ENCODE measurements at regions not wholly inside any gene's neighbourhood (a gene's known extent, or its start where the extent isn't known, plus 50 kb on each side); places are given as distances from the start of the nearest gene placed in this dataset.

DNA sequence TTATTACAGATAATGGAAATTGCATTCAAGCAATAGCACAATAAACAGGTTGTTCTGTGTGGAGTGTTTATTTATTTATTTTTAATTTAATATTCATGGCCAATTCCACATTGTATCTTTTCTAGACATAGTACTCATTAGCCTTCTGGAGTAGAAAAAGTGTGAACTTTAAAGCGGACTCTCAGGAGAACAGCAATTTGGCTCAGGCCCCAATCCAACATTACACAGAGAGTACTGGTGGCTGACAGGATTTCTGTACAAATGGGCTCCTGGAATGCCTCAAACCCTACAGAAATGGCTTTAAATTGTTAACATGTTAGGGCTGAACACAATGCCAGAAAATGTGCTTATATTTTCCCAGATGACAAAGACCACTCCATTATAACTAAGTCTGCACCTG, 533.9 kb upstream of the NXPH2 start:
- no peak for DNase-seq (ENCODE audit: low read depth in 2 of 2)

GRCh38 chr2:139296672-139297209, 516.6 kb upstream of the NXPH2 start:
- no peak for DNase-seq (ENCODE audit: low read depth in 2 of 2)

DNA sequence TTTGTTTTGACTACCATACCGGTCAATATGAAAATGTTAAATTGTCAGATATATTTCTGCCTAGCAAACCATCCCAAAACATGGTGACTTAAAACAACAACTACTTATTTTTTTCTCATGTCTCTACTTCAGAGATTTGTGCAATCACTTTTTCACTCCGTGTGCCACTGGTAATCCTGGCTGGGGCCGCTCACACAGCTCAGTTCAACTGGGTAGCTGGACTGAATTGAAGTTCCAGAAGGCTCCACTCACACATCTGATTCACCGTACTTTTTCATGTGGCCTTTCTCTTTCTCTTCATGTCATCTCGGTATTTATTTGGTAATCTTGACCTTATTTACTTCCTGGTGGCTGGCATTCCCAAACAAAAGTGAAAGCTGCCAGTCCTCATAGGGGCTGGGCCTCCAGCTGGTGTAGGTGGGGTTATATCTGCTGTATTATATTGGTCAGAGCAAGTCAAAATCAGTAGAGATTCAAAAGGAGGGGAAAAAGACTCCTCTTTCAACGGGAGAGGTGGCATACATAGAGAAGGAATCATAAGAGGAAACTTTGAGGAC, 513.9 kb upstream of the NXPH2 start:
- DNase-seq (ENCODE audit: low read depth in 2 of 2) = no peak

DNA sequence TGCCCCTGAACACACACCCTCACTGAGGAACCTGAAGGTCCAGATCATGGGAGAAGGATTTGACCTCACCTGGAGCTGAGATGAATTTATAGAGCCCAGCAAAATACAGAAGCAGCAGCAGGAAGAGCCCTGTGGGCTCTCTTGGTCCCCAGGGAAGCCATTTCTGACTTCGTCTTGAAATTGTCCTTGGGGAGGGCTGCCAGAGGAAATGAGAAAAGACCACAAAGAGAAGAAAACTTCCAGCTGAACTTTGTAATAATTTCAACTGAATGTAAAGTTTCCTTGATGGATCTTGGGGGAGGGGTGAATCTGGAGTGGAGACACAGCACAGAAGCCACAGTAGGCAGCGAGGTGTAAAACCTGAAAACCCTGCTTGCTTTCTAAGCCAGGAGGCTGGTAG, 500.9 kb upstream of the NXPH2 start:
- DNase-seq (ENCODE audit: low read depth in 2 of 2) = no peak

- DNase-seq (ENCODE audit: low read depth in 2 of 2) = no peak
These were observed 491.7 kb upstream of the NXPH2 start for GRCh38 chr2:139271879-139272278.

GRCh38 chr2:139271149-139271548, 491.0 kb upstream of the NXPH2 start:
- no peak for DNase-seq (ENCODE audit: low read depth in 2 of 2)

DNA sequence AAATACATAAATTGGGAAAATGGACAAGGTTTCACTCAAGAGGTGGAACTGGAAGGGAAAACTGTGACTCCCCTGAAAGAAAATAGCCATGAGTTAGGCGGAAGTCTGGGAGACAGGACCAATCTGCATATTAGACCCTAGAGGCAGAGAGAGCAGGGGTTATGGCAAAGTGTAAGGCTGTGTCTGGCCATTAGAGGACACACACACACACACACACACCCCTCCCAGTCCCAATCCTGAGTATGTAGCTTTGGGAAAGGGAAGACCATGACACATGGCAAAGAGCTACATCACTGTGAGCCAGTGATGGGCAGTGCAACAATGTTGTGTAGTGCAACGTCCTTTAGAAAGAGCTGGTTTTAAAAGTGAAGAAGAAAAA, 479.9 kb upstream of the NXPH2 start:
- no peak for DNase-seq (ENCODE audit: low read depth in 2 of 2)

GRCh38 chr2:139259422-139260051, 479.3 kb upstream of the NXPH2 start:
- DNase-seq (ENCODE audit: low read depth in 2 of 2) = no peak

GRCh38 chr2:139241286-139241685, 461.1 kb upstream of the NXPH2 start:
- no peak for DNase-seq (ENCODE audit: low read depth in 2 of 2)

GRCh38 chr2:139237023-139237422, 456.8 kb upstream of the NXPH2 start:
- no peak for DNase-seq (ENCODE audit: low read depth in 2 of 2)

DNA sequence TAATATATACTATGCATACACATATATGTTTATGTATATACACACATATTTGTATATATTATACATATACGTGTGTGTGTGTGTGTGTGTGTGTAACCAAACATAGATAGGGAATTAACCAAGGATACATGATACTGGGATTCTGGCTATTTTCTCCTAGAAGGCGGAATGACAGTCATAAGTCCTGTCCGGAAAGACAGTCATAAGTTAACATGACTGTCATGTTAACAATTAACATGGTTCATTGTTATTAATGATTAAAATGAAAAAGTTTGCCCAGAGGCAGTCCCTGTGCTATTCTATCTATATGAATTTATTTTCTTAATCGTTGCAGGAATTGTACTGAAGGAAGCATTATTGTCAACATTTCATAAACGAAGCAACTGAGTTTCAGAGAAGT, 450.7 kb upstream of the NXPH2 start:
- no peak for DNase-seq (ENCODE audit: low read depth in 2 of 2)

DNA sequence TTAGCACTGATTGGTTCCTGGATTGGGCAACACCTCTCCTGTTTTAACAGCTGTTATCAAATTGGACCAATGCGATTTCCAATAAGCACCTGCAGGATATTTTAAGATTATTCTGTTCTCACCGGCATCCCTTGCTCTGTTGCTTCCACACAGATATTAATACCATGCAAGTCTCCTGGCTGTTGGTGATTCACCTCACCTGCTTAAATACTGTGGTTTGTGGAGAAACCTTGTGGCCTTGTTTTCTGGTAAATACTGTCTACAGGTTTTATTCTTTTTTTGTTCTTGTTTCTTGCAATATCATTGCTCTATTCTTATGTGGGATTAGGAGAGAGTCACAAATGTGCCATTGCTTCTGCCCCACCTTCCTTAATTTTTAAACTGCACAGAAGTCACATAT, 448.1 kb upstream of the NXPH2 start:
- DNase-seq (ENCODE audit: low read depth in 2 of 2) = no peak

GRCh38 chr2:139225961-139226360, 445.8 kb upstream of the NXPH2 start:
- no peak for DNase-seq (ENCODE audit: low read depth in 2 of 2)

- no peak for DNase-seq (ENCODE audit: low read depth in 2 of 2)
These were observed 438.0 kb upstream of the NXPH2 start for GRCh38 chr2:139218181-139218580.

DNA sequence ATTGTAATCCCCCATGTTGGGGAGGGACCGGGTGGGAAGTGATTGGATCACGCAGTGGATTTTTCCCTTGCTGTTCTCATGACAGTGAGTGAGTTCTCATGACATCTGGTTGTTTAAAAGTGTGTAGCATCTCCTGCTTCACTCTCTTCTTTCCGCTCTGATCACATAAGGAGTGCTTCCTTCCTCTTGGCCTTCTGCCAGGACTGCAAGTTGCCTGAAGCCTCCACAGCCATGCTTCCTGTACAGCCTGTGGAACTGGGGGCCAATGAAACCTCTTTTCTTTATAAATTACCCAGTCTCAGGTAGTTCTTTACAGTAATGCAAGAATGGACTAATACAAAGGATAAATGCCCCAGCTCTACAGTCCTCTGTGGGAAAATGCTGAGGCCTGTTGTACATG, 437.5 kb upstream of the NXPH2 start:
- no peak for DNase-seq (ENCODE audit: low read depth in 2 of 2)

GRCh38 chr2:139216435-139216834, 436.2 kb upstream of the NXPH2 start:
- DNase-seq (ENCODE audit: low read depth in 2 of 2) = no peak

DNA sequence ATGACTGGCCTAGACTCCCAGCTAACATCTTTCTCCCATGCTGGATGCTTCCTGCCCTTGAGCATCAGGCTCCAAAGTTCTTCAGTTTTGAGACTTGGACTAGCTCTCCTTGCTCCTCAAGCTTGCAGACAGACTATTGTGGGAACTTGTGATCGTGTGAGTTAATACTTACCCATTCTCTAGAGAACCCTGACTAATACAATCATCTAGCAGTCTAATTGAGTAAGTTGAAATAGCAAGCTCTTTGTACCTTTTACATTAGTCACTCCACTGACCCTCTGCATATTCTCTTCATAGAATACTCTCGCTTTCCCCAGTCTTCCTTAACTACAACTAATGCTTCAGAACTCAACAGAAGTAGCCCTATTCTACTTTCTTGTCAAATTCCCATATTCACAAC, 434.6 kb upstream of the NXPH2 start:
- DNase-seq (ENCODE audit: low read depth in 2 of 2) = no peak

- DNase-seq (ENCODE audit: low read depth in 2 of 2) = no peak
These were observed 429.4 kb upstream of the NXPH2 start for GRCh38 chr2:139209586-139209985.

DNA sequence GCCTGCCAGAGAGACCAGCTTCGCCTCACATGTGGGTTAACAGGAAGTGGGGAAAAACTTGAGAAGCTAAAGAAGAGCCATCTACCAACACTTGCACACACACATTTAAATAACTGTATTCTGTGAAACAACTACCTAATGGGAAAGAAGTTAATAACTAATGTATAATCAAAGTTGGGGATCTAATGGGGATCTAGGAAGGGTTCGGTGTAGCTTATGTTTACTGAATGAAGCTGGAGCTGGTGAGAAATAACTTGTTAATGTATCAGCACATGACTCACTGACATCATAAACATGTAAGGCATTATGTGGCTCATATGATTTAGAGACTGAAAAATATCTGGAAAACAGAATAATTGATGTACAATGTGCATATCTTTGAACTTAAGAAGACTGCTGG, 421.3 kb upstream of the NXPH2 start:
- no peak for DNase-seq (ENCODE audit: low read depth in 2 of 2)

- DNase-seq (ENCODE audit: low read depth in 2 of 2) = no peak
These were observed 416.6 kb upstream of the NXPH2 start for GRCh38 chr2:139196754-139197153.

GRCh38 chr2:139194546-139194945, 414.4 kb upstream of the NXPH2 start:
- DNase-seq (ENCODE audit: low read depth in 2 of 2) = no peak

- DNase-seq (ENCODE audit: low read depth in 2 of 2) = no peak
These were observed 396.9 kb upstream of the NXPH2 start for GRCh38 chr2:139177041-139177440.

DNA sequence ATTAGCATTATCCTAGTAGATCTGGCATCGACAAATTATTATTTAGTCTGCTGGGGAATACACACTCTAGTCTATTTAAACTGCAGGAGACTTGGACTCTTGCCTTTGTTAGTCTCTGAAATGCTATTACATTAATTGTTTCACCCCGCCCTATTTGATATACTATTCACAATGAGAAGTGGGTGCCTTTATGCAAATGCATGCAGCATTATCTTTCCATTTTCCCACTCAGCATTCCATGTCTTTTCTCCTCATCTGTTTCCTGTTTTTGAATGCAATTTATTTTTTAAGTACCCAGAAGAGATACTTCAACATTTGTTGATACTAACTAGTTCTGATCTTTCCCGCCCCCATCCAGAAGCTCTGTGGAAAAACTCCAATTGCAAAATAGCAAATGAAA, 395.3 kb upstream of the NXPH2 start:
- DNase-seq (ENCODE audit: low read depth in 2 of 2) = no peak

GRCh38 chr2:139170406-139170805, 390.2 kb upstream of the NXPH2 start:
- no peak for DNase-seq (ENCODE audit: low read depth in 2 of 2)
